ENCODE measurements at regions not wholly inside any gene's neighbourhood (a gene's known extent, or its start where the extent isn't known, plus 50 kb on each side); places are given as distances from the start of the nearest gene placed in this dataset.

GRCh38 chr20:57838670-57839151 lies 128.9 kb upstream of the PMEPA1 start:
- H3K27ac ChIP-seq, result no peak overlapping the region
- no peak for DNase-seq
- no peak overlapping the region for H3K4me3 ChIP-seq
- intact Hi-C loops (cut with DNase I), result no loop called here
- H3K27me3 ChIP-seq, result peaks cover 0 to 15% (median 0%) of the 10 kb centered on the region in 4 donors
- no peaks in the 10 kb centered on the region for H3K36me3 ChIP-seq
- 65 to 79% methylated on average over 5 to 12 of the region's 18 CpGs for WGBS, 2 donors
- TF ChIP-seq, protein P1, sequence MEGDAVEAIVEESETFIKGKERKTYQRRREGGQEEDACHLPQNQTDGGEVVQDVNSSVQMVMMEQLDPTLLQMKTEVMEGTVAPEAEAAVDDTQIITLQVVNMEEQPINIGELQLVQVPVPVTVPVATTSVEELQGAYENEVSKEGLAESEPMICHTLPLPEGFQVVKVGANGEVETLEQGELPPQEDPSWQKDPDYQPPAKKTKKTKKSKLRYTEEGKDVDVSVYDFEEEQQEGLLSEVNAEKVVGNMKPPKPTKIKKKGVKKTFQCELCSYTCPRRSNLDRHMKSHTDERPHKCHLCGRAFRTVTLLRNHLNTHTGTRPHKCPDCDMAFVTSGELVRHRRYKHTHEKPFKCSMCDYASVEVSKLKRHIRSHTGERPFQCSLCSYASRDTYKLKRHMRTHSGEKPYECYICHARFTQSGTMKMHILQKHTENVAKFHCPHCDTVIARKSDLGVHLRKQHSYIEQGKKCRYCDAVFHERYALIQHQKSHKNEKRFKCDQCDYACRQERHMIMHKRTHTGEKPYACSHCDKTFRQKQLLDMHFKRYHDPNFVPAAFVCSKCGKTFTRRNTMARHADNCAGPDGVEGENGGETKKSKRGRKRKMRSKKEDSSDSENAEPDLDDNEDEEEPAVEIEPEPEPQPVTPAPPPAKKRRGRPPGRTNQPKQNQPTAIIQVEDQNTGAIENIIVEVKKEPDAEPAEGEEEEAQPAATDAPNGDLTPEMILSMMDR (IDR thresholded peaks at IDR 0.05), result no peak
- no peak for TF ChIP-seq POLR2A (IDR thresholded peaks at IDR 0.05)
- H3K4me1 ChIP-seq, result no peaks in the 10 kb centered on the region
- H3K9me3 ChIP-seq, result no peaks in the 10 kb centered on the region

DNA sequence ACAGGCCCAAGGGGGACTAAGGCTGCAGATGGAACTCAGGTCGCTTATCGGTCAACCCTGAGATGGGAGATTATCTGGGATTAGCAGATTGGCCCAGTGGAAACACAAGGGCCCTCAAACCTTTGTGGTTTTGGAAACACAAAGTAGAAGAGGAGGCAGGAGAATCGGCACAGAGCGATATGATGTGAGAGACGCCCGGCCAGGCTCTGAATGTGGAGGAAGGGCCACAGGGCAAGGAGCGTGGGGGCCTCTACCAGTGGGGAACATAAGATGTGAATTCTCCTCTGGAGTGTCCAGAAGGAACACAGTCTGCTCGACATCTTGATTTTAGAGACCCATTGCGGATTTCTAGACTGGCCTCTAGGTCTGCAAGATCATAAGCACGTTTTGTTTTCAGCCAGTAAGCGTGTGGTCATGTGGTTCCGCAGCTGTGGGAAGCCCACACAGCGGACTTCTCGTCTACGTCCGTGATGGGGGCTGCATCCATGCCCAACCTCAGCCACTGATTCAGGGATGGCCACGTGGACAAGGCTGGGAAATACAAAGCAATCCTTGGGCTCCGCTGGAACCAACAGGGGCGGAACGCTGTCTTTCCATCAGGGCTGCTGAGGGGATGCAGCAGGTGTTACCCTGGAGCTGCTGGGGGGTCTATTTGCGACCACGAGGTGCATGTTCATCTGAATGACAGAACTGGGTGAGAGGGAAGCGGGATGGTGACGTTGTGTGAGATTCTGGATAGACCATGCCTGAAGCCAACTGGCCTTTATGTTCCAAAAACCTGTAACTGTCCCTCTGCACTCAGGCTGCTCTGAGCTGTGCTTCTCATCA lies 127.6 kb upstream of the PMEPA1 start:
- 84 to 90% methylated on average over 9 to 22 of the region's 24 CpGs for WGBS, 2 donors
- Histone ChIP-seq H3K36me3 (no peaks in the 10 kb centered on the region), H3K9me3 (no peaks in the 10 kb centered on the region), H3K27me3 (peaks cover 0 to 18% (median 0%) of the 10 kb centered on the region in 4 donors), H3K4me3 (no peak overlapping the region), H3K27ac (no peak overlapping the region), H3K4me1 (no peaks in the 10 kb centered on the region)
- intact Hi-C loops (cut with DNase I), result no loop called here
- no peak for DNase-seq
- TF ChIP-seq POLR2A (IDR thresholded peaks at IDR 0.05), result no peak
- TF ChIP-seq, protein P1 (IDR thresholded peaks at IDR 0.05), result no peak

GRCh38 chr20:57835588-57836455 lies 126.0 kb upstream of the PMEPA1 start:
- H3K4me1 ChIP-seq, result no peaks in the 10 kb centered on the region
- H3K27me3 ChIP-seq, result peaks cover 0 to 18% (median 0%) of the 10 kb centered on the region in 4 donors
- H3K9me3 ChIP-seq, result no peaks in the 10 kb centered on the region
- no peak overlapping the region for H3K27ac ChIP-seq
- TF ChIP-seq POLR2A (IDR thresholded peaks at IDR 0.05), result no peak
- TF ChIP-seq, protein P1 (IDR thresholded peaks at IDR 0.05), result no peak
- no peak for DNase-seq
- H3K4me3 ChIP-seq, result no peak overlapping the region
- intact Hi-C loops (cut with DNase I), result no loop called here
- WGBS, 2 donors, result 71 to 79% methylated on average over 16 to 21 of the region's 30 CpGs
- H3K36me3 ChIP-seq, result no peaks in the 10 kb centered on the region

- no peaks in the 10 kb centered on the region for H3K36me3 ChIP-seq
- no peak overlapping the region for H3K4me3 ChIP-seq
- intact Hi-C loops (cut with DNase I), result no loop called here
- no peak for TF ChIP-seq POLR2A (IDR thresholded peaks at IDR 0.05)
- TF ChIP-seq, protein P1 (IDR thresholded peaks at IDR 0.05), result no peak
- 83% methylated on average over 1 of the region's 1 CpG; no CpG with 5 or more reads in 1 of the 2 donors for WGBS, 2 donors
- no peak overlapping the region for H3K27ac ChIP-seq
- H3K4me1 ChIP-seq, result no peaks in the 10 kb centered on the region
- no peak for DNase-seq
- H3K9me3 ChIP-seq, result no peaks in the 10 kb centered on the region
- peaks cover 0 to 18% (median 0%) of the 10 kb centered on the region in 4 donors for H3K27me3 ChIP-seq
Observed at GRCh38 chr20:57835074-57835452, 125.2 kb upstream of the PMEPA1 start.

Data from esophagus squamous epithelium (tissue), 5 donors.